Caco-2 (cell line): ENCODE measurements at regions not wholly inside any gene's neighbourhood (a gene's known extent, or its start where the extent isn't known, plus 50 kb on each side); places are given as distances from the start of the nearest gene placed in this dataset.

ENCODE experiments used
- BruUV-seq: library from RNA; stranded (reverse); fragments of 400-500 nt; replicated peaks from 2 replicates; lab custom pipeline; 2021; lab: Mats Ljungman, UMichigan
- CTCF ChIA-PET: fragments of 300-600 bp; sonication (Branson Sonifier 250); formaldehyde crosslinking; loops from one replicate; lab custom pipeline; 2022; ENCODE audit warnings: antibody characterized with exemption; lab: Charles Lee
- POLR2A ChIA-PET: fragments of 300-600 bp; sonication (Branson Sonifier 250); formaldehyde crosslinking; loops from one replicate; lab custom pipeline; 2022; ENCODE audit warnings: antibody characterized with exemption; lab: Charles Lee
- DNase-seq, 2 experiments: peaks; one replicate each; pipeline versions ENCODE4 v3.0.0 to v3.0.0-alpha.2; 2020 to 2022
- H3K27me3 ChIP-seq: replicated peaks from 2 replicates; pipeline ENCODE4 v1.6.0; 2011; ENCODE audit warnings: low read length; ENCODE audit not compliant: control insufficient read depth, insufficient read depth
- H3K36me3 ChIP-seq: 2 replicates; pipeline ENCODE4 v1.5.1; 2011; ENCODE audit warnings: low read length; ENCODE audit not compliant: control insufficient read depth, insufficient read depth
- H3K4me1 ChIP-seq: fragments of 250-450 bp; sonication (Bioruptor Pico); 2 replicates; pipeline ENCODE4 v1.5.1; 2020; ENCODE audit warnings: mild to moderate bottlenecking
- H3K4me3 ChIP-seq: 2 replicates; pipeline ENCODE4 v1.5.1; 2011; ENCODE audit warnings: low read depth, mild to moderate bottlenecking, control low read depth, low read length
- H3K9me3 ChIP-seq: fragments of 250-450 bp; sonication (Bioruptor Pico); 2 replicates; pipeline ENCODE4 v1.5.1; 2020; ENCODE audit warnings: mild to moderate bottlenecking, moderate library complexity
- H3K27ac Mint-ChIP-seq: one replicate; pipeline ENCODE4 v1.8.0; 2022; ENCODE audit warnings: mixed read lengths; ENCODE audit not compliant: unreplicated experiment
- H3K27me3 Mint-ChIP-seq: one replicate; pipeline ENCODE4 v1.8.0; 2022; ENCODE audit warnings: mixed read lengths; ENCODE audit not compliant: insufficient read depth, unreplicated experiment
- H3K36me3 Mint-ChIP-seq: one replicate; pipeline ENCODE4 v1.8.0; 2022; ENCODE audit warnings: mild to moderate bottlenecking, mixed read lengths; ENCODE audit not compliant: insufficient read depth, unreplicated experiment
- H3K4me1 Mint-ChIP-seq: one replicate; pipeline ENCODE4 v1.8.0; 2022; ENCODE audit warnings: low read depth, mixed read lengths; ENCODE audit not compliant: unreplicated experiment
- H3K4me3 Mint-ChIP-seq: one replicate; pipeline ENCODE4 v1.8.0; 2022; ENCODE audit warnings: mild to moderate bottlenecking, moderate library complexity, mixed read lengths; ENCODE audit not compliant: unreplicated experiment
- H3K9me3 Mint-ChIP-seq: one replicate; pipeline ENCODE4 v1.8.0; 2022; ENCODE audit warnings: mixed read lengths; ENCODE audit not compliant: unreplicated experiment
- CTCF ChIP-seq, 2 experiments: fragments of 200-600 bp in 1 of 2; IDR thresholded peaks; 1 replicate in 1 of 2; 2 replicates in 1 of 2; pipeline versions ENCODE4 v1.5.1 to v1.8.0; 2011 to 2022; ENCODE audit warnings: antibody characterized with exemption in 1 of 2, control low read depth in 1 of 2, inconsistent platforms in 1 of 2, low read depth in 1 of 2, low read length in 1 of 2, mild to moderate bottlenecking in 1 of 2, moderate library complexity in 1 of 2; ENCODE audit not compliant: insufficient read depth in 1 of 2, severe bottlenecking in 1 of 2, unreplicated experiment in 1 of 2
- intact Hi-C: fragments of 100-400 bp; cut with micrococcal nuclease; formaldehyde crosslinking; loops from one replicate; pipeline ENCODE4 v1.10.0; 2022; ENCODE audit not compliant: unreplicated experiment

- H3K27me3 ChIP-seq: no peaks in the 10 kb centered on the region
- no peaks in the 10 kb centered on the region for H3K36me3 ChIP-seq
- BruUV-seq: no TSS peak
- POLR2A ChIA-PET: no interaction called here
- H3K27ac Mint-ChIP-seq: no peak overlapping the region
- H3K9me3 Mint-ChIP-seq: no peaks in the 10 kb centered on the region
- CTCF ChIA-PET: no interaction called here
- H3K4me3 Mint-ChIP-seq: no peak overlapping the region
- H3K27me3 Mint-ChIP-seq: peaks cover 3% of the 10 kb centered on the region
- no peak for TF ChIP-seq CTCF (IDR thresholded peaks at IDR 0.05; ENCODE audit: insufficient read depth in 1 of 2, low read depth in 1 of 2, low read length in 1 of 2, severe bottlenecking in 1 of 2, unreplicated experiment in 1 of 2)
- intact Hi-C loops: no loop called here
- no peak for DNase-seq
- H3K9me3 ChIP-seq: no peaks in the 10 kb centered on the region
- no peaks in the 10 kb centered on the region for H3K4me1 ChIP-seq
- no peaks in the 10 kb centered on the region for H3K36me3 Mint-ChIP-seq
- no peaks in the 10 kb centered on the region for H3K4me1 Mint-ChIP-seq
- H3K4me3 ChIP-seq: no peak overlapping the region
Observed at GRCh38 chr4:66863481-66863880, 681.8 kb downstream of the CENPC start.

- no peak for TF ChIP-seq CTCF (IDR thresholded peaks at IDR 0.05; ENCODE audit: insufficient read depth in 1 of 2, low read depth in 1 of 2, low read length in 1 of 2, severe bottlenecking in 1 of 2, unreplicated experiment in 1 of 2)
- no peaks in the 10 kb centered on the region for H3K9me3 ChIP-seq
- no peak for DNase-seq
- ChIA-PET POLR2A (no interaction called here), CTCF (no interaction called here)
- no TSS peak for BruUV-seq
- H3K4me3 Mint-ChIP-seq: no peak overlapping the region
- no peak overlapping the region for H3K27ac Mint-ChIP-seq
- H3K36me3 ChIP-seq: no peaks in the 10 kb centered on the region
- no peak overlapping the region for H3K4me3 ChIP-seq
- intact Hi-C loops: no loop called here
- H3K9me3 Mint-ChIP-seq: no peaks in the 10 kb centered on the region
- no peaks in the 10 kb centered on the region for H3K4me1 Mint-ChIP-seq
- peaks cover 3% of the 10 kb centered on the region for H3K27me3 Mint-ChIP-seq
- H3K4me1 ChIP-seq: no peaks in the 10 kb centered on the region
- H3K36me3 Mint-ChIP-seq: no peaks in the 10 kb centered on the region
- H3K27me3 ChIP-seq: no peaks in the 10 kb centered on the region
Observed at GRCh38 chr4:66855956-66856355, 689.3 kb downstream of the CENPC start.

- no peaks in the 10 kb centered on the region for H3K9me3 Mint-ChIP-seq
- no peaks in the 10 kb centered on the region for H3K36me3 ChIP-seq
- TF ChIP-seq CTCF (IDR thresholded peaks at IDR 0.05; ENCODE audit: insufficient read depth in 1 of 2, low read depth in 1 of 2, low read length in 1 of 2, severe bottlenecking in 1 of 2, unreplicated experiment in 1 of 2): no peak
- no peaks in the 10 kb centered on the region for H3K4me1 ChIP-seq
- no peak overlapping the region for H3K4me3 Mint-ChIP-seq
- CTCF ChIA-PET: no interaction called here
- no peaks in the 10 kb centered on the region for H3K4me1 Mint-ChIP-seq
- intact Hi-C loops: no loop called here
- no peaks in the 10 kb centered on the region for H3K36me3 Mint-ChIP-seq
- H3K4me3 ChIP-seq: no peak overlapping the region
- no peaks in the 10 kb centered on the region for H3K27me3 ChIP-seq
- H3K27ac Mint-ChIP-seq: no peak overlapping the region
- no TSS peak for BruUV-seq
- DNase-seq: no peak
- peaks cover 3% of the 10 kb centered on the region for H3K27me3 Mint-ChIP-seq
- POLR2A ChIA-PET: no interaction called here
- H3K9me3 ChIP-seq: no peaks in the 10 kb centered on the region
Observed at GRCh38 chr4:66853845-66854244, 691.5 kb downstream of the CENPC start.
